ENCODE measurements at regions not wholly inside any gene's neighbourhood (a gene's known extent, or its start where the extent isn't known, plus 50 kb on each side); places are given as distances from the start of the nearest gene placed in this dataset.

GRCh38 chr6:152879681-152880080, 103.2 kb downstream of the FBXO5 start:
- Histone ChIP-seq H3K9ac (ENCODE audit: insufficient read length) (no peak overlapping the region), H3K36me3 (ENCODE audit: insufficient read depth, low read length) (no peaks in the 10 kb centered on the region), H3K9me3 (ENCODE audit: low read depth, low read length) (no peaks in the 10 kb centered on the region), H3K4me3 (no peak overlapping the region), H3K27ac (no peak overlapping the region)
- DNase-seq (ENCODE audit: low read depth, low spot score), result no peak
- TF ChIP-seq EZH2 (IDR thresholded peaks at IDR 0.05) (no peak), POLR2AphosphoS5 (IDR thresholded peaks at IDR 0.05; ENCODE audit: borderline replicate concordance, low read depth, low read length) (no peak), FOXP2 (optimal IDR thresholded peaks at IDR 0.05; ENCODE audit: control extremely low read depth, extremely low read length, insufficient read depth) (no peak)

DNA sequence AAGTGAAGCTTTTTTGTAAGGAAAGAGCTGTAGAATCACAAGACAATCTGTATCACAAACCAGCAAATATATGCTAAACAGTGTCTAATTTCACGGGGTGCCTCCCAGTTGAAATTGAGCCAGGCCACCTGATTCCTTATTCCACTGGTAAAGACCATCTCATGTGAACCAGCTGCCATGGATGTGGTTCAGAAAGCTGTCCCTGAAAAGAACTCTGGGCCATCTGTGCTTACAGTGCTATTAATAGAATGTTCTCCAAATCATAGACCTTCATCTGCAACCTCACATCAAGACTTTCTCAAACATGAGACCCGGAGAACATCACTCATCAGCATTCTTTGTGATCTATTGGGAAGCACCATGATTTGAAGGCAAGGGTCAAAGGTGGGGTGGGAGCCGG, 89.7 kb downstream of the FBXO5 start:
- no peak for DNase-seq (ENCODE audit: low read depth, low spot score)
- H3K36me3 ChIP-seq (ENCODE audit: insufficient read depth, low read length), result no peaks in the 10 kb centered on the region
- TF ChIP-seq EZH2 (IDR thresholded peaks at IDR 0.05) (no peak), POLR2AphosphoS5 (IDR thresholded peaks at IDR 0.05; ENCODE audit: borderline replicate concordance, low read depth, low read length) (no peak)

DNA sequence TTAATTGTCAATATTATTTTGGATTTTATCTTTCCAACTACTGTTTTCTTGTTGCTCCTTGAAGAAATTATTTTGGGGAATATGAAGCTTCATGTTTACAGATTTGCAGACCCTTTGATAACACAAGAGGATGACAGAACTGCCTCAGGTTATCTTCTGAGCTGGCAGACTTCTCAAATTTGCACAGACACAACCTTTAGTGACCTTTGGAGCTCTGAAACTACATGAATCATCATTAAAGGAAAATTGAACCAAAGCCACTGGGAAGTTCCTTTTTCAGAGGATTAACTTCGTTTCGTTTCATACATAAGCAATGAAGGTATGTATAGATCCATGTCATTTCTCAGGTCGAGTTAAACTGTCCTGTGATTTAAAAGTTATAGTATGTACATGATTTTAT, 85.9 kb downstream of the FBXO5 start:
- H3K9me3 ChIP-seq (ENCODE audit: low read depth, low read length), result no peaks in the 10 kb centered on the region

More for the DNA sequence above, 89.7 kb downstream of the FBXO5 start:
- H3K9me3 ChIP-seq (ENCODE audit: low read depth, low read length), result no peaks in the 10 kb centered on the region
- H3K27ac ChIP-seq, result no peak overlapping the region
- no peak overlapping the region for H3K4me3 ChIP-seq
- no peak overlapping the region for H3K9ac ChIP-seq (ENCODE audit: insufficient read length)

GRCh38 chr6:152897807-152898399, 84.9 kb downstream of the FBXO5 start:
- TF ChIP-seq EZH2 (IDR thresholded peaks at IDR 0.05) (no peak), FOXP2 (optimal IDR thresholded peaks at IDR 0.05; ENCODE audit: control extremely low read depth, extremely low read length, insufficient read depth) (no peak), POLR2AphosphoS5 (IDR thresholded peaks at IDR 0.05; ENCODE audit: borderline replicate concordance, low read depth, low read length) (no peak)
- H3K27ac ChIP-seq, result no peak overlapping the region
- no peak overlapping the region for H3K9ac ChIP-seq (ENCODE audit: insufficient read length)
- H3K9me3 ChIP-seq (ENCODE audit: low read depth, low read length), result no peaks in the 10 kb centered on the region
- H3K36me3 ChIP-seq (ENCODE audit: insufficient read depth, low read length), result no peaks in the 10 kb centered on the region
- no peak for DNase-seq (ENCODE audit: low read depth, low spot score)
- H3K4me3 ChIP-seq, result no peak overlapping the region

More for the DNA sequence above, 85.9 kb downstream of the FBXO5 start:
- no peak overlapping the region for H3K4me3 ChIP-seq
- H3K9ac ChIP-seq (ENCODE audit: insufficient read length), result no peak overlapping the region
- DNase-seq (ENCODE audit: low read depth, low spot score), result no peak
- H3K27ac ChIP-seq, result no peak overlapping the region
- TF ChIP-seq EZH2 (IDR thresholded peaks at IDR 0.05), result no peak
- TF ChIP-seq FOXP2 (optimal IDR thresholded peaks at IDR 0.05; ENCODE audit: control extremely low read depth, extremely low read length, insufficient read depth), result no peak
- TF ChIP-seq POLR2AphosphoS5 (IDR thresholded peaks at IDR 0.05; ENCODE audit: borderline replicate concordance, low read depth, low read length), result no peak
- no peaks in the 10 kb centered on the region for H3K36me3 ChIP-seq (ENCODE audit: insufficient read depth, low read length)

- TF ChIP-seq EZH2 (IDR thresholded peaks at IDR 0.05) (no peak), POLR2AphosphoS5 (IDR thresholded peaks at IDR 0.05; ENCODE audit: borderline replicate concordance, low read depth, low read length) (no peak), FOXP2 (optimal IDR thresholded peaks at IDR 0.05; ENCODE audit: control extremely low read depth, extremely low read length, insufficient read depth) (no peak)
- H3K9ac ChIP-seq (ENCODE audit: insufficient read length), result no peak overlapping the region
Observed at GRCh38 chr6:152904678-152905077, 78.2 kb downstream of the FBXO5 start.

DNA sequence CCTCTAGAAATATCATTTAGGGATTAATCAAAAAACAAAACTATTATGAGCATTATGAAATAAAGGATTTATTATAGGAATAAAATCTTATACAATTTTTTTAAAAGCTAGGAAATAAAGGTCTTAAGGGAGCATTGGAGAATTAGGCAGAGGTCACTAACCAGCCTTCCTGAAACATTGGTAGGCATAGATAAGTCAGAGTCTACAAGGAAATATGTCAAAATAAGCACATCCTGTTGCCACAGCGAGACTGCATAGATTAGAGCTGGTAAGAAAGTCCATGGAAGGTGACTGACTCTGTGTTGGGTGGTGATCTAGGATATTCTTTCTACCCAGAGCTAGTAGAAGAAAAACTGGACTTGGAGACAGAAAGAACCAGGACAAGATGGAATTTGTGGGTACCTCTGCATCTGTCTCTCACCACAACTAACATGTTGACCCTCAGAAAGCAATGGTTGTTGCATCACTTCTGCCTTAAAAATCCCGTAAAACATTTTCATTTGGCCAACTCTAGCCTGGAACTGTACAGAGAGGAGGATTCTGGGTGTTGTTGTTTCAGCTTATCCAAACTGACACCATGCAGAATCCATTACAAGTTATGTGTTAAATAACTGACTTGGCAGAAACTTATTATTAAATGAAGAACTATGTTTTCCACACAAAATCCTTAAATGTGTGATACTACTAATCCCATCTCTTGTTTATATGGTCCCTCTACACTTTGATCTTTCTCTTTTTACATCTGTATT, 77.1 kb downstream of the FBXO5 start:
- no peak overlapping the region for H3K4me3 ChIP-seq
- H3K9ac ChIP-seq (ENCODE audit: insufficient read length), result no peak overlapping the region
- H3K9me3 ChIP-seq (ENCODE audit: low read depth, low read length), result no peaks in the 10 kb centered on the region
- no peak for DNase-seq (ENCODE audit: low read depth, low spot score)
- TF ChIP-seq POLR2AphosphoS5 (IDR thresholded peaks at IDR 0.05; ENCODE audit: borderline replicate concordance, low read depth, low read length) (no peak), EZH2 (IDR thresholded peaks at IDR 0.05) (no peak), FOXP2 (optimal IDR thresholded peaks at IDR 0.05; ENCODE audit: control extremely low read depth, extremely low read length, insufficient read depth) (no peak)
- no peaks in the 10 kb centered on the region for H3K36me3 ChIP-seq (ENCODE audit: insufficient read depth, low read length)
- H3K27ac ChIP-seq, result no peak overlapping the region

More at GRCh38 chr6:152904678-152905077, 78.2 kb downstream of the FBXO5 start:
- DNase-seq (ENCODE audit: low read depth, low spot score), result no peak
- Histone ChIP-seq H3K27ac (no peak overlapping the region), H3K36me3 (ENCODE audit: insufficient read depth, low read length) (no peaks in the 10 kb centered on the region), H3K9me3 (ENCODE audit: low read depth, low read length) (no peaks in the 10 kb centered on the region), H3K4me3 (no peak overlapping the region)

DNA sequence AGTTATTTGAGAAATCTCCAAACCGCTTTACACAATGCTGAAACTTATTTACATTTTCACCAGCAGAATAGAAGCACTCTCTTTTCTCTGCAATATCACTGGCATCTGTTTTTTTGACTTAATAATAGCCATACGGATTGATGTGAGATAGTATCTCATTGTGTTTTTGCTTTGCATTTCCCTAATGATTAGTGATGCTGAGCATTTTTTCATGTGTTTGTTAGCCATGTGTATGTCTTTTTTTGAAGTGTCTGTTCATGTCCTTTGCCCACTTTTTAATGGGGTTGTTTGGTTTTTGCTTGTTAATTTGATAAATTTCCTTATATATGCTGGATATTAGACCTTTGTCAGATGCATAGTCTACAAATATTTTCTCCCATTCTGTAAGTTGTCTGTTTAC, 73.6 kb downstream of the FBXO5 start:
- TF ChIP-seq FOXP2 (optimal IDR thresholded peaks at IDR 0.05; ENCODE audit: control extremely low read depth, extremely low read length, insufficient read depth) (no peak), POLR2AphosphoS5 (IDR thresholded peaks at IDR 0.05; ENCODE audit: borderline replicate concordance, low read depth, low read length) (no peak), EZH2 (IDR thresholded peaks at IDR 0.05) (no peak)
- Histone ChIP-seq H3K27ac (no peak overlapping the region), H3K36me3 (ENCODE audit: insufficient read depth, low read length) (no peaks in the 10 kb centered on the region), H3K4me3 (no peak overlapping the region), H3K9ac (ENCODE audit: insufficient read length) (no peak overlapping the region), H3K9me3 (ENCODE audit: low read depth, low read length) (no peaks in the 10 kb centered on the region)
- no peak for DNase-seq (ENCODE audit: low read depth, low spot score)

- Histone ChIP-seq H3K36me3 (ENCODE audit: insufficient read depth, low read length) (no peaks in the 10 kb centered on the region), H3K9me3 (ENCODE audit: low read depth, low read length) (no peaks in the 10 kb centered on the region), H3K27ac (no peak overlapping the region), H3K9ac (ENCODE audit: insufficient read length) (no peak overlapping the region), H3K4me3 (no peak overlapping the region)
- no peak for TF ChIP-seq POLR2AphosphoS5 (IDR thresholded peaks at IDR 0.05; ENCODE audit: borderline replicate concordance, low read depth, low read length)
- no peak for TF ChIP-seq EZH2 (IDR thresholded peaks at IDR 0.05)
- no peak for TF ChIP-seq FOXP2 (optimal IDR thresholded peaks at IDR 0.05; ENCODE audit: control extremely low read depth, extremely low read length, insufficient read depth)
- no peak for DNase-seq (ENCODE audit: low read depth, low spot score)
Observed at GRCh38 chr6:152916035-152916434, 66.8 kb downstream of the FBXO5 start.

Measured in SK-N-MC (cell line).